ENCODE measurements at regions not wholly inside any gene's neighbourhood (a gene's known extent, or its start where the extent isn't known, plus 50 kb on each side); places are given as distances from the start of the nearest gene placed in this dataset.
A peak's percentile ranks its signal among the peaks of the same experiment; 100 is the strongest.
"Not testable (repeated sequence)": the region's sequence is repeated elsewhere in the genome, so short reads cannot be mapped to it uniquely, and the experiment has no call there.

DNA sequence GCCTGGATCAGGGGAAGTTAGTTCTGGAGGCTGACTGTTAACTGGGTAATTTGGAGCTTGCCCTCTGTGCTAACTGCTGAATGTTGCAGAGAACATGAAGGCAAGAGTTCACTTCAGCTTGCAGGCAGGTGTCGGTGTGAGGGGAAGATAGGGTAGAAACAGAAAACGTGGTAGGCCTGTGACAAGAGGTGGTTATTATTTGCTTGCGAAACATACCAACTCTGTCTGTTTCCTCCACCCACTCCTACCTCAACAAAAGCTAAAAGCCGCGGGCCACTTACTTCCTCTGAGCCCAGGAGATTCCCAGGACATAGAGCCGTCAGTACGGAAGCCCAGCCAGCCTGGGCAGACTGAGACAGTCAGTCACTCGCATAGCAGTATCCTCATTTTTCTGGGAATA, 119.2 kb upstream of the ABCC4 start:
- Histone ChIP-seq H3K4me1 (ENCODE audit: control insufficient read depth, insufficient read depth, low read length) (no peaks in the 10 kb centered on the region), H3K27me3 (ENCODE audit: control insufficient read depth, insufficient read depth, low read length) (no peaks in the 10 kb centered on the region), H3K4me3 (ENCODE audit: low read length) (no peak overlapping the region), H3K9me3 (replicated peaks; ENCODE audit: control insufficient read depth, low read depth, low read length) (no peaks in the 10 kb centered on the region), H3K27ac (ENCODE audit: low read length) (no peak overlapping the region), H3K36me3 (ENCODE audit: control insufficient read depth, insufficient read depth, low read length) (no peaks in the 10 kb centered on the region)
- no peak for DNase-seq
- 27% methylated on average over 4 of the region's 8 CpGs for WGBS (ENCODE audit: insufficient coverage)

DNA sequence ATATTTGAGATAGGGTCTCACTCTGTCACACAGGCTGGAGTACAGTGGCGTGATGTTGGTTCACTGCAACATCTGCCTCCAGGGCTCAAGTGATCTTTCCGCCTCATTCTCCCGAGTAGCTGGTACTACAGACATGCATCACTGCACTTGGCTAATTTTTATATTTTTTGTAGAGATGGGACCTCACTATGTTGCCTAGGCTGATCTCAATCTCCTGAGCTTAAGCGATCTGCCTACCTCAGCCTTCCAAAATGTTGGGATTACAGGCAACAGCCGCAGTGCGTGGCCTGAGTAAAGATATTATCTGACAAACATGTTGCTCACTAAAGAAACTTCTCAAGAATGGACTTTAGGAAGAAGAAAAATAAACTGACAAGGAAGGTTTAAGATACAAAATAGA, 125.4 kb upstream of the ABCC4 start:
- no peaks in the 10 kb centered on the region for H3K36me3 ChIP-seq (ENCODE audit: control insufficient read depth, insufficient read depth, low read length)
- H3K9me3 ChIP-seq (replicated peaks; ENCODE audit: control insufficient read depth, low read depth, low read length) = no peaks in the 10 kb centered on the region
- H3K27me3 ChIP-seq (ENCODE audit: control insufficient read depth, insufficient read depth, low read length) = no peaks in the 10 kb centered on the region
- no peak for DNase-seq
- H3K4me1 ChIP-seq (ENCODE audit: control insufficient read depth, insufficient read depth, low read length) = no peaks in the 10 kb centered on the region
- no CpG with 5 or more reads among the region's 6 CpGs for WGBS (ENCODE audit: insufficient coverage)
- no peak overlapping the region for H3K4me3 ChIP-seq (ENCODE audit: low read length)
- H3K27ac ChIP-seq (ENCODE audit: low read length) = no peak overlapping the region

DNA sequence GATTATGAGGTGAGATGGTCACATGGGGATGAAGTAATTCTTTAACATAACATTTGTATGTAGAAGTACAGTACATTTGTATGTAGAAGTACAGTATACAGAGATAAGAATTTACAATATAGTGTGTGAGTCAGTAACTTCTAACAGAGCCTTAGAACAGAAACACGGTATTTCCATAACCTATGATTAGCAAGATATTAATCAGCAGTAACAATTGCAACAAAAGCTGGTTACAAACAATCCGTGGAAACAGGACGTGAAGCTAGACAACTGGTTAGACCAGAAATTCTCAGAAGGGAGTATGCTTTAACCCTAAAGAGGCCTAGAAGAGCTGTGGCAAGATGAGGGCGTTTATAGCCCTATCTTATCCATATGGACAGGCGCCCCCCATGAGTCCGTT, 122.0 kb upstream of the CLDN10 start:
- not testable (repeated sequence) for DNase-seq; H3K27me3 ChIP-seq (ENCODE audit: control insufficient read depth, insufficient read depth, low read length); H3K9me3 ChIP-seq (replicated peaks; ENCODE audit: control insufficient read depth, low read depth, low read length); H3K27ac ChIP-seq (ENCODE audit: low read length); H3K4me1 ChIP-seq (ENCODE audit: control insufficient read depth, insufficient read depth, low read length); H3K36me3 ChIP-seq (ENCODE audit: control insufficient read depth, insufficient read depth, low read length); H3K4me3 ChIP-seq (ENCODE audit: low read length)
- no CpG with 5 or more reads among the region's 6 CpGs for WGBS (ENCODE audit: insufficient coverage)

DNA sequence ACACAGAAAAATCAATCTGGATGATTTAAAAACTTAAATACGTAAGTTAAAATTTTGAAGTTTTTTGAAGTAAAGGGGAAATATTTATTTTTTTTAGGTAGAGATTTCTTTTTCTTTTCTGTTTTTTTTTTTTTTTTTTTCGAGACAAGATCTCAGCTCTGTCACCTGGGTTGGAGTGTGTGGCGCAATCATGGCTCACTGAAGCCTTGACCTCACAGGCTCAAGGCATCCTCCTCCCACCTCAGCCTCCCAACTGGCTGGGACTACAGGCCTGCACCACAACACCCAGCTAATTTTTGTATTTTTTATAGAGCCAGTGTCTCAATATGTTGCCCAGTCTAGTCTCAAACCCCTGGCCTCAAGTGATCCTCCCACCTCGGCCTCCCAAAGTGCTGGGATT, 120.4 kb upstream of the CLDN10 start:
- WGBS (ENCODE audit: insufficient coverage) = 100% methylated on average over 1 of the region's 4 CpGs
- H3K27ac ChIP-seq (ENCODE audit: low read length) = no peak overlapping the region
- no peaks in the 10 kb centered on the region for H3K36me3 ChIP-seq (ENCODE audit: control insufficient read depth, insufficient read depth, low read length)
- H3K4me3 ChIP-seq (ENCODE audit: low read length) = no peak overlapping the region
- no peaks in the 10 kb centered on the region for H3K4me1 ChIP-seq (ENCODE audit: control insufficient read depth, insufficient read depth, low read length)
- H3K9me3 ChIP-seq (replicated peaks; ENCODE audit: control insufficient read depth, low read depth, low read length) = no peaks in the 10 kb centered on the region
- H3K27me3 ChIP-seq (ENCODE audit: control insufficient read depth, insufficient read depth, low read length) = no peaks in the 10 kb centered on the region
- DNase-seq = no peak

DNA sequence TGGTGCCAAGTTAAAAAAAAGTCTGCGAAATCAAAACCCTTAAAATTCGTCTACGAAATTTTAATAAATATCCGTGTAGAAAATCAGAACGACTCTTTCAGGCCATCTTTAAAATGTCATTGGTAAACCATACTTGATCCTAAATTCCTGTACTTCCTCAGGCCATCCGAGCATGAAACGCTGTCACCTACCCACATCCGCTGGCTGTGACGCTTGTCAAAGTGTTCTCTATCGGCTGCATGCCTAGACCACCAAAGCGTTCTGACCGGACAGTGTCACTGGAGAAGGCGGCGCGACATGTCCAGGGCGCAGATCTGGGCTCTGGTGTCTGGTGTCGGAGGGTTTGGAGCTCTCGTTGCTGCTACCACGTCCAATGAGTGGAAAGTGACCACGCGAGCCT, 119.0 kb upstream of the CLDN10 start:
- 88% methylated on average over 19 of the region's 21 CpGs for WGBS (ENCODE audit: insufficient coverage)
- H3K27ac ChIP-seq (ENCODE audit: low read length) = no peak overlapping the region
- no peaks in the 10 kb centered on the region for H3K9me3 ChIP-seq (replicated peaks; ENCODE audit: control insufficient read depth, low read depth, low read length)
- no peaks in the 10 kb centered on the region for H3K36me3 ChIP-seq (ENCODE audit: control insufficient read depth, insufficient read depth, low read length)
- no peaks in the 10 kb centered on the region for H3K4me1 ChIP-seq (ENCODE audit: control insufficient read depth, insufficient read depth, low read length)
- no peaks in the 10 kb centered on the region for H3K27me3 ChIP-seq (ENCODE audit: control insufficient read depth, insufficient read depth, low read length)
- H3K4me3 ChIP-seq (ENCODE audit: low read length) = no peak overlapping the region
- DNase-seq = no peak

DNA sequence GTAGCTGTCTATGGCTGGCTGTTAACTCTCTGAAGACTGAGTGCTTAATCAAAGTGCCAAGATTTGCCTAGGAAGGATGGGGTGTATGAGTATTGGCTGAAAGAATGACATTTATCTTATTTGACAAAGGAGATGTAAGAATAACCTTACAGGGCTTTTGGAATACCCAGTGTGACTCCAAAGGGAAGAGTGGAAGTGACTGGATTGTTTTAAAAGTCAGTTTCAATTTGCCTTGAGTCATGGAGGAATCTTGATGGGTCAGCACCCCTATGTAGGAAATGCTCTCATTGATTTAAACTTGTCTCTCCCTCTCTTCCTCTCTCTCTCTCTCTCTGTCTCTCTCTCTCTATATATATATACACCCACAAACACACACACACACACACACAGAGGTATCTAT, 118.4 kb upstream of the CLDN10 start:
- no peaks in the 10 kb centered on the region for H3K27me3 ChIP-seq (ENCODE audit: control insufficient read depth, insufficient read depth, low read length)
- H3K27ac ChIP-seq (ENCODE audit: low read length) = no peak overlapping the region
- DNase-seq = no peak
- no peaks in the 10 kb centered on the region for H3K9me3 ChIP-seq (replicated peaks; ENCODE audit: control insufficient read depth, low read depth, low read length)
- H3K36me3 ChIP-seq (ENCODE audit: control insufficient read depth, insufficient read depth, low read length) = no peaks in the 10 kb centered on the region
- no peak overlapping the region for H3K4me3 ChIP-seq (ENCODE audit: low read length)
- H3K4me1 ChIP-seq (ENCODE audit: control insufficient read depth, insufficient read depth, low read length) = no peaks in the 10 kb centered on the region

DNA sequence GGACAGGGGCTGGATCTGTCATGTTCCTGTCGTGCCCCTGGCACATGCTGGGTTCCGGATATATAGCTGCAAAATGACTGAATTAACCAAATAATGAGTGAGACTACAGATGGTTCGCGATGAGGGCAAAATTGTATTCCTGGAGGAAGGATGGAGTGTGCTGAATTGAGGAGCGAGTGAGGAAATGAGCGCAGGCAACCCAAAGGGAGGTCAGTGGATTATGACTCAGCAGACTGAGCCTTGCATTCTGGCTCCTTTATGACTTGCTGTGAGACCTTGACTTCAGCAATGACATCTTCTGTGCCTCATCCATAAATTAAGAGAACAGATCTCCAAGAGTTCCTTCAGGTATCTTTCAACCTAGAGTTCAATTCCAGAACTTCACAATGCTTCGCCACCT, 115.0 kb upstream of the CLDN10 start:
- Histone ChIP-seq H3K4me1 (ENCODE audit: control insufficient read depth, insufficient read depth, low read length) (no peaks in the 10 kb centered on the region), H3K27me3 (ENCODE audit: control insufficient read depth, insufficient read depth, low read length) (no peaks in the 10 kb centered on the region), H3K9me3 (replicated peaks; ENCODE audit: control insufficient read depth, low read depth, low read length) (no peaks in the 10 kb centered on the region), H3K4me3 (ENCODE audit: low read length) (no peak overlapping the region), H3K36me3 (ENCODE audit: control insufficient read depth, insufficient read depth, low read length) (no peaks in the 10 kb centered on the region), H3K27ac (ENCODE audit: low read length) (no peak overlapping the region)
- WGBS (ENCODE audit: insufficient coverage) = 80% methylated on average over 6 of the region's 7 CpGs
- no peak for DNase-seq

DNA sequence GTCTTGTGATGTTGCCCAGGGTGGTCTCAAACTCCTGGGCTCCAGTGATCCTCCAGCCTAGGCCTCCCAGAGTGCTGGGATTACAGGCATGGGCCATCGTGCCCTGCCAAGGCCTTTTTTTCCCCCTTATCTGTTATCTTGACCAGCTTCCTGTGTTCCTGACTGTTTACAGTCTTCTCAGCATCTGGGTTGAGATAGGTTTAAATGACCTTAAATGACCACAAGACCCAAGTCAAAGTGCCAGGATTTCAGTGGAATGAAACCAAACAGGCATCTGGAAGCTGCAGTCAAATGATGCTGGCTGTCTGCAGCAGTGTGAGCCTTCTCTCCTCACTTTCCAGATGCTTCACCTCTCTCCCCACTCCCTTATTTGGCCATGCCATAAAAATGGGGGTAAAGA, 114.2 kb upstream of the CLDN10 start:
- Histone ChIP-seq H3K36me3 (ENCODE audit: control insufficient read depth, insufficient read depth, low read length) (no peaks in the 10 kb centered on the region), H3K9me3 (replicated peaks; ENCODE audit: control insufficient read depth, low read depth, low read length) (no peaks in the 10 kb centered on the region), H3K27me3 (ENCODE audit: control insufficient read depth, insufficient read depth, low read length) (no peaks in the 10 kb centered on the region), H3K4me1 (ENCODE audit: control insufficient read depth, insufficient read depth, low read length) (no peaks in the 10 kb centered on the region), H3K27ac (ENCODE audit: low read length) (no peak overlapping the region), H3K4me3 (ENCODE audit: low read length) (no peak overlapping the region)
- no CpG with 5 or more reads among the region's 1 CpG for WGBS (ENCODE audit: insufficient coverage)
- DNase-seq = no peak

DNA sequence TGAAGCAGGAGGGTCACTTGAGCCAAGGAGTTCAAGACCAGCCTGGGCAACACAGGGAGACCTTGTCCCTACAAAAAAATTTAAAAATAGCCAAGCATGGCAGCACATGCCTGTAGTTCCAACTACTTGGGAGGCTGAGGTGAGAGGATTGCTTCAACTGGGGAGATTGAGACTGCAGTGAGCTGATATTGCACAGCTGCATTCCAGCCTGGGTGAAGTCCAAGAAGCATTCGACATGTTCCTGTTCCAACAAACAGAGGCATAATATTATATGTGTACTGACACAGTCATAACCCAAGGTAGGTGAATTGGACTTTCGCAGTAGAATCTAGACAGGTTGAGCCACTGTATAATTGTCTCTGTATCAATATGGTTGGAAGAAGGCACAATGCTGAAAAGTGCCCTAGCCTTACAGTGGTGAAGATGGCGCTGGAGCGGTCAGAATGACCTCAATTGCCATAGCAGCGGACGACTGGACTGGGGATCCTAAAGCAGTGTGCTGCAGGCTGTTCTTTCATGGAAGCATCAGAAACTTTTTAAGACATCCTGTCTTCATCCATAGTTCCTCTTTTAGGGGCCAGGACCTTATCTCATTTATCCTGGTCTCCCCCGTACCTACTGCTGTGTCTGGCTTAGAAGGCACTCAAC, 112.0 kb upstream of the CLDN10 start:
- Histone ChIP-seq H3K4me1 (ENCODE audit: control insufficient read depth, insufficient read depth, low read length) (no peaks in the 10 kb centered on the region), H3K27ac (ENCODE audit: low read length) (no peak overlapping the region), H3K4me3 (ENCODE audit: low read length) (no peak overlapping the region), H3K36me3 (ENCODE audit: control insufficient read depth, insufficient read depth, low read length) (no peaks in the 10 kb centered on the region), H3K9me3 (replicated peaks; ENCODE audit: control insufficient read depth, low read depth, low read length) (no peaks in the 10 kb centered on the region), H3K27me3 (ENCODE audit: control insufficient read depth, insufficient read depth, low read length) (no peaks in the 10 kb centered on the region)
- DNase-seq = no peak
- WGBS (ENCODE audit: insufficient coverage) = 92% methylated on average over 4 of the region's 7 CpGs

DNA sequence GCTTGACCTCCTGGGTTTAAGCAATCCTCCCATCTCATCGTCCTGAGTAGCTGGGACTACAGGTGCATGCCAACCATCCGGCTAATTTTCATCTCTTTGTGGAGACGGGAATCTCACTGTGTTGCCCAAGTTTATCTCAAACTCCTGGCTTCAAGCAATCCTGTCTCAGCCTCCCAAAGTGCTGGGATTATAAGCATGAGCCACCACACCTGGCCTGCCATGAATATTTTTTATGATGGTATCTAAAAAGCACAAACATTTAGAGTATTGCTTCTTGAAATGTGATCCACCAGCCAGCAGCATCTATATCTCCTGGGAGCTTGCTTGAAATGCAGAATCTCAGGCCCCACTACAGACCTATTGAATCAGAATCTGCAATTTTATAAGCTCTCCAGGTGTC, 111.2 kb upstream of the CLDN10 start:
- Histone ChIP-seq H3K36me3 (ENCODE audit: control insufficient read depth, insufficient read depth, low read length) (no peaks in the 10 kb centered on the region), H3K4me3 (ENCODE audit: low read length) (no peak overlapping the region), H3K27me3 (ENCODE audit: control insufficient read depth, insufficient read depth, low read length) (no peaks in the 10 kb centered on the region), H3K27ac (ENCODE audit: low read length) (no peak overlapping the region), H3K9me3 (replicated peaks; ENCODE audit: control insufficient read depth, low read depth, low read length) (no peaks in the 10 kb centered on the region), H3K4me1 (ENCODE audit: control insufficient read depth, insufficient read depth, low read length) (no peaks in the 10 kb centered on the region)
- no peak for DNase-seq
- 62% methylated on average over 3 of the region's 3 CpGs for WGBS (ENCODE audit: insufficient coverage)

DNA sequence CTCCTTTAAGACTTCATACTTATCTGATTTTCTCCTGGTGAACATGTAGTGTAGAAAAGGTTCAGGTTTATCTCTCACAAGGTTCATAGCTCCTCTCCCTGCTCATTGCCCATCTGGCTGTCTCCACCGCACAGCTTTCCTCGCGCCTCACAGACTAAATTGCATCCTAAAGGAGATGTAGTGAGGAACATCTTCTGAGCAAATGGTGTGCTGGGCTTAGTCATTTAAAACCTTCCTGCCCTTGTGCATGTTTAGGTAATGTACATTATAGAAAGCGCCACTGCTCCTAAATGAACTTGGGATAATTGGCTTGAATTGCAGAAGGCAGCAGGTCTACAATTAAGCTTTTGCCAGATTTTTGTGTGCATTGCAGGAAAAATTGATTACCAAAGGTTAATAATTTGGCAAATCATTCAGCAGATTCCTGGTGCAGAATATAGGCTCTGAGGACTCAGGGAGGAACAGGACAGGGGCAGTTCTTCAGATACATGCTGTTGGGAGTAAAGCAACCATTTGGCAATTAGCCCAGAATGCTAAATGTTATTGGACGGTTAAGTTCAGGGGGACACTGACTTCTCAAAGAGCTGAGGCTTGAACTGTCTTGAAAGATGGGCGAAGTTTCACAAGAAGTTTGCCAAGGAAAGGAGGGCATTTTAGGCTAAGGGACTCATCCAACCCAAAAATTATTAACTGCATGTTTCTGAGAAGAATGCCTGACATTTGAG, 108.4 kb upstream of the CLDN10 start:
- no peak overlapping the region for H3K27ac ChIP-seq (ENCODE audit: low read length)
- H3K36me3 ChIP-seq (ENCODE audit: control insufficient read depth, insufficient read depth, low read length) = no peaks in the 10 kb centered on the region
- H3K9me3 ChIP-seq (replicated peaks; ENCODE audit: control insufficient read depth, low read depth, low read length) = no peaks in the 10 kb centered on the region
- peak; percentile 14 for DNase-seq
- peaks cover 2% of the 10 kb centered on the region for H3K27me3 ChIP-seq (ENCODE audit: control insufficient read depth, insufficient read depth, low read length)
- WGBS (ENCODE audit: insufficient coverage) = 73% methylated on average over 6 of the region's 6 CpGs
- no peak overlapping the region for H3K4me3 ChIP-seq (ENCODE audit: low read length)
- H3K4me1 ChIP-seq (ENCODE audit: control insufficient read depth, insufficient read depth, low read length) = no peaks in the 10 kb centered on the region

Measured in muscle of leg (tissue), 3 donors.